GM19025 (cell line): ENCODE measurements at regions not wholly inside any gene's neighbourhood (a gene's known extent, or its start where the extent isn't known, plus 50 kb on each side); places are given as distances from the start of the nearest gene placed in this dataset.

ENCODE experiments used
- ATAC-seq: cut with Tn5 transposase; IDR thresholded peaks from one replicate; pipeline ENCODE4 v1.9.1; 2021; ENCODE audit warnings: mild to moderate bottlenecking, low read depth, moderate library complexity; ENCODE audit not compliant: unreplicated experiment

GRCh38 chr7:22962775-22963350, 51.1 kb downstream of the HYCC1 start:
- ATAC-seq = no peak

- no peak for ATAC-seq
Measured at GRCh38 chr7:22958742-22959141, 55.2 kb downstream of the HYCC1 start.

GRCh38 chr7:22954251-22954650, 59.7 kb downstream of the HYCC1 start:
- no peak for ATAC-seq

GRCh38 chr7:22952306-22953015, 61.5 kb downstream of the HYCC1 start:
- ATAC-seq = no peak

GRCh38 chr7:22949944-22950343, 64.0 kb downstream of the HYCC1 start:
- ATAC-seq = no peak

- ATAC-seq = no peak
Measured at GRCh38 chr7:22949221-22949620, 64.7 kb downstream of the HYCC1 start.

GRCh38 chr7:22948770-22949169, 65.2 kb downstream of the HYCC1 start:
- ATAC-seq = no peak

- no peak for ATAC-seq
Measured at GRCh38 chr7:22945584-22945983, 68.3 kb downstream of the HYCC1 start.

GRCh38 chr7:22944510-22944909, 69.4 kb downstream of the HYCC1 start:
- ATAC-seq = no peak

- ATAC-seq = no peak
Measured at GRCh38 chr7:22944022-22944421, 69.9 kb downstream of the HYCC1 start.

GRCh38 chr7:22942191-22942590, 71.7 kb downstream of the HYCC1 start:
- ATAC-seq = no peak

GRCh38 chr7:22939842-22940241, 74.1 kb downstream of the HYCC1 start:
- no peak for ATAC-seq

- ATAC-seq = no peak
Measured at GRCh38 chr7:22937946-22938345, 76.0 kb downstream of the HYCC1 start.

- ATAC-seq = no peak
Measured at GRCh38 chr7:22936246-22936645, 77.7 kb downstream of the HYCC1 start.

GRCh38 chr7:22935269-22935668, 78.7 kb downstream of the HYCC1 start:
- no peak for ATAC-seq

GRCh38 chr7:22934473-22935065, 79.4 kb downstream of the HYCC1 start:
- ATAC-seq = no peak

- no peak for ATAC-seq
Measured at GRCh38 chr7:22934023-22934422, 79.9 kb downstream of the HYCC1 start.

GRCh38 chr7:22932896-22933295, 81.0 kb downstream of the HYCC1 start:
- ATAC-seq = no peak

- no peak for ATAC-seq
Measured at GRCh38 chr7:22931011-22931410, 82.9 kb downstream of the HYCC1 start.

GRCh38 chr7:22922307-22922706, 91.6 kb downstream of the HYCC1 start:
- no peak for ATAC-seq

GRCh38 chr7:22921386-22922086, 92.4 kb downstream of the HYCC1 start:
- no peak for ATAC-seq
